AML-193 (cell line): ENCODE measurements at regions not wholly inside any gene's neighbourhood (a gene's known extent, or its start where the extent isn't known, plus 50 kb on each side); places are given as distances from the start of the nearest gene placed in this dataset.
A peak's percentile ranks its signal among the peaks of the same experiment; 100 is the strongest.

ENCODE experiments used
- DNase-seq, 2 experiments: peaks; one replicate each; lab custom pipeline; 2025; lab: John Stamatoyannopoulos, UW

DNA sequence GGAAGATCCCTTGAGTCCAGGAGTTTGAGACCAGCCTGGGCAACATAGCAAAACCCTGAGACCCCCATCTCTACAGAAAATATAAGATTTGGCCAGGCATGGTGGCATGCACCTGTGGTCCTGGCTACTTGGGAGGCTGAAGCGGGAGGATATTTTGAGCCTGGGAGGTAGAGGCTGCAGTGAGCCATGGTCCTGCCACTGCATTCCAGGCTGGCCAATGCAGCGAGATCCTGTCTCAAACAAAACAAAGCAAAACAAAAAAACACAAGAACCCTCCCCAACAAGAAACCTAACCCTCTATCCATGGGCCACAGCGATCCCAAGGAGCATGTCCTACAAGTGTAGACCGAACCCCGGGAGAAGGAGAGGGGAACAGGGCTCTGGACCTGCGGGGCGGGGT is 133.3 kb downstream of the MGAT5B start:
- no peak for DNase-seq

DNA sequence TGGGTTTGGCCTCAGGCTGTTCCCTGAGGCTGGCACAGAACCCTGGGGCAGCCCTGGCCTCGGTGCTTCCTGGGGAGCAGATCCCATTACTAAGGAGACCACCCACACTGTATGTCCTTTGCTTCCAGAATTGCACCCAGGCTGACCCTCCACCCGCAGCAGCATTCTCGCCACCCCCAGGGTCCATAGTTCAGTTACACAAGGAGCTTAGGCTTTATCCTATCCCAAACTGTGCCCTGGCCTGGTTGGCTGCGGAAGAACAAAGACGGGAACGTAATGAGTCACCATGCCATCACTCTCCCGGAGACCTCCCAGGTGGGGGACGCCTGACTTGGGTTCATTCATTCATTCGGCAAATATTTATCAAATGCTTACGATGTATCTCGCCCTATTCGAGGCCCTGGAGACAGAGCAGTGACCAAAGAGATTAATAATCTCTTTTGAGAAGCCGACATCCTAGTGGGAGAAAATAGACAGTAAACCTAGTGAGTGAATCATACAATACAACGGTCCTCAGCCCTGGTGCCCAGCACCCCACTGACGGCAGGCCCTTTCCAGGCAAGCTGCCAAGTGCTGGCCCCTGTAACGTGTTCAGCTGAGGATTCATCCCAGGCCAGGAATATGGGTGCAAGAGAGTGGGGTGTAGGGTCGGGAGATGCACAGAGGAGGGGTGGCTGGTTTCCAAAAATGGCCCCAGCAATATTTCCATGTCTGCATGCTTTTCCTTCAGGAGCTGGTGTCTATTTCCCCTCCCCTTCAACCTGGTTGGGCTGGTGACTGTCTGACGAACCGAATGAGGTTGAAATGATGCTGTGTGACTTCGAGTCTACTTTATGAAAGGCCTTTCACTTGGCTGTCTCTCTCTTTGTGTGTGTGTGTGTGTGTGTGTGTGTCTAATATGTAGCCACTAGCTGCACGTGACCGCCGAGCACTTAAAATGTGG is 134.2 kb downstream of the MGAT5B start:
- no peak for DNase-seq

- DNase-seq = no peak
These were observed 135.5 kb downstream of the MGAT5B start for GRCh38 chr17:77003699-77004098.

GRCh38 chr17:77006971-77007649 is 133.7 kb upstream of the SEC14L1 start:
- DNase-seq = no peak

DNA sequence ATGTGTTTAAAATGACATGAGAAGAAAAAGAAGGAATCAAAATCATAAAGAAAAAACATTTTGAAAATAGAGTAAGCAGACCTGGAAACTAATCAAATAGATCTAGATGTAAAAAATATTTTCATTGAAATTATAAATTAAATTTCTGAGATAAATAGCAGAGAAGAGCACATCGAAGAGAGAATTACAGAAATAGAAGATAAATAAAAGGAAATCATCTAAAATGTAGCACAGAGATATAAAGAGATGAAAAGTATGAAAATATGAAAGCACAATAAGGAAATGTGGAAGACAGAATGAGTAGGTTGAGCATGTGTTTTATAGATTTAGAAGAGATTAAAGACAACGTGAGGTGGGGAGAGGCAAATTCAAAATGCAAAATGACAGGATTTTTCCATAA is 130.9 kb upstream of the SEC14L1 start:
- no peak for DNase-seq

GRCh38 chr17:77010667-77011066 is 130.1 kb upstream of the SEC14L1 start:
- DNase-seq = no peak

DNA sequence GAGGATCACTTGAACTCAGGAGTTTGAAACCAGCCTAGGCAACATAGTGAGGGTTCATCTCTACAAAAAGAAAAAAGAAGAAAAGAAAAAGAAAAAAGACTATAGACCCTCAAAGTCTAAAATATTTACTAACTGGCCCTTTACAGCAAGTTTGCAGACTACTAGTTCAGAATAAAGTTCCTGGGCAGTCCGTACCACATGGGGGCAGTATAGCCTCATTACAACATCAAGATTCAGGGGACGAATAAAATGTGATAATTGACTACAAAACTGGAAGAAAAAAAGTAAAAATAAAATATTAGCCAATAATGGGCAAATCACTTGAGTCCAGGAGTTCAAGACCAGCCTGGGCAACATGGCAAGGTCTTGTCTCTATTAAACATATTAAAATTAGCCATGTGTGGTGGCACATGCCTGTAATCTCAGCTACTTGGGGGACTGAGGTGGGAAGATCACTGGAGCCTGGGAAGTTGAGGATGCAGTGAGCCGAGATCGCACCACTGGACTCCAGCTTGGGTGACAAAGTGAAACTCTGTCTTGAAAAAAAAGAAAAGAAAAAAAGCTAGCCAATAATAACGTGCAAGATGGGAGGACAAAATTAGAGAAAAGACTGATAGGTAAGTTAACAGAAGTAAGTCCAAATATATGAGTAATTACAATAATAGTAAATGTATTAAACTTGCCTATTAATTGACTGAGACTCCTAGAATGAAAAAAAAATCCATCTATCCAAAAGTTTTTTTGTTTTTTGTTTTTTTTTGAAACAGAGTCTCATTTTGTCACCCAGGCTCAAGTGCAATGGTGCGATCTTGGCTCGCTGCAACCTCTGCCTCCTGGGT is 129.4 kb upstream of the SEC14L1 start:
- DNase-seq = peak; percentile 34 to 56

DNA sequence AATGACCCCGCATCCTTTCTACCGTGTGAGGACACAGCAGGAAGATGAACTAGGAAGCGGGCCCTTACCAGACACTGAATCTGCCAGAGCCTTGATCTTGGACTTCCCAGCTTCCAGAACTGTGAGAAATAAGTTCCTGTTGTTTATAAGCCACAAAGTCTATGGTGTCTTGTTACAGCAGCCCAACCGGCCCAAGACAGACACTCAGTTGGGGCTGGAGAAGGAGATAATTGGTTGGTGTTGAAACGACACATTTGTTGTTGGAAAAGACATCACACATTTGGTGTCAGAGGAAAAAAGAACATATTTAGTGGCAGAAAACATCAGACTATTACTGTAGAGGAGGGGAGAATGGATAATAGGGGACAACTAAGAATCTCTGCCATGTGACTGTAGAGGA is 122.3 kb upstream of the SEC14L1 start:
- no peak for DNase-seq

- no peak for DNase-seq
These were observed 120.8 kb upstream of the SEC14L1 start for GRCh38 chr17:77019893-77020379.

DNA sequence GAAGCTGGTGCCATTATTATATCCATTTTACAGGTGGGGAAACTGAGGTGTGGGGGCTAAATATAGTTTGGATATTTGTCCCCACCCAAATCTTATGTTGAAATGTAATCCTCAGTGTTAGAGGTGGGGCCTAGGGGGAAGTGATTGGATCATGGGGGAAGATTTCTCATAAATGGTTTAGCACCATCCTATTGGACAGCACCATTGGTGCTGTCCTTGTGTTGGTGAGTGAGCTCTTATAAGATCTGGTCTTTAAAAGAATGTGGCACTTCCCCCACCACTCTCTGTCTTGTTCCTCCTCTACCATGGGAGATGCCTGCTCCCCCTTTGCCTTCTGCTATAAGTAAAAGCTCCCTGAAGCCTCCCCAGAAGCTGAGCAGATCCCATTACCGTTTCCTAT is 119.8 kb upstream of the SEC14L1 start:
- no peak for DNase-seq

- no peak for DNase-seq
These were observed 118.0 kb upstream of the SEC14L1 start for GRCh38 chr17:77022766-77023165.

DNA sequence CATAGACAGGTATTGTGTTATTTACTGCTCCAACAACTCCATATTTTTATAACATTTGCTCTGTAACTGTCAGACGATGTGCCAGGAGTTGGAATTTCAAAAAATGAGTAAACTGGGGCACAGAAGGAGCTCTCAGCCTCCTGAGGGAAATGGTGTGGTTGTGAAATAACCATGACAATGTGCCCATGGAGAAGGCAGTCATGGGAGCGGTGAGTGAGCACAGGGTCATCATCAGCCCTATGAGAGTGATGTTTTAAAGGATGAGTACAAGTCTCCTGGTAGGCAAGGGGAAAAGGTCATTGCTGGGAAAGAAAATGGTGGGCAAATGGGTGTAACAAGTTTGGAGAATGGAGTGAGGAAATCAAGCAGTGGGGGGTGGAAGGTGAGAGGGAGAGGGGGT is 115.0 kb upstream of the SEC14L1 start:
- no peak for DNase-seq

DNA sequence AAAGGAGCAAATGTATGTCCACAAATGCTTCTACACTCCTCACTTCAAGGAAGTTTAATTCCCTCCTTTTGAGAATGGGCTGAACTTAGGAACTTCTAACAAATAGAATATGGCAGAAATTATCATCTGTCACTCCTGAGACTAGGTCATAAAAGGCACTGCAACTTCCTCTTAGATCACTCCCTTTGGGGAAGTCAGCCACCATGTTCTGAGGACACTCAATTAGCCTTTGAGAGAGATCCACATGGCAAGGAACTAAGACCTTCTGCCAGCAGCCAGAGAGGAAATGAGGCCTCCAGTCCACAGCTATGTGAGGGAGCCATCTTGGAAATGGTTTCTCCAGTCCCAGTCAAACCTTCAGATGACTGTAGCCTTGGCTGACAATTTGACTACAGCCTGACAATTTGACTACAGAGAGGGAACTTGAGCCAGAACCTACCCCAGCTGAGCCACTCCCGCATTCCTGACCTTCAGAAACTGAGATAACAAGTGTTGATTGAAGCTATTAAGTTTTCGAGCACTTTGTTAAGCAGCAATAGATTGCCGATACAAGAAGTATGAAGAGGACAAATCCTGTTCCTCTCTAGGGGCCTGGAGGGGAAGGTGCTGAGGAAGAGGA is 113.4 kb upstream of the SEC14L1 start:
- no peak for DNase-seq

DNA sequence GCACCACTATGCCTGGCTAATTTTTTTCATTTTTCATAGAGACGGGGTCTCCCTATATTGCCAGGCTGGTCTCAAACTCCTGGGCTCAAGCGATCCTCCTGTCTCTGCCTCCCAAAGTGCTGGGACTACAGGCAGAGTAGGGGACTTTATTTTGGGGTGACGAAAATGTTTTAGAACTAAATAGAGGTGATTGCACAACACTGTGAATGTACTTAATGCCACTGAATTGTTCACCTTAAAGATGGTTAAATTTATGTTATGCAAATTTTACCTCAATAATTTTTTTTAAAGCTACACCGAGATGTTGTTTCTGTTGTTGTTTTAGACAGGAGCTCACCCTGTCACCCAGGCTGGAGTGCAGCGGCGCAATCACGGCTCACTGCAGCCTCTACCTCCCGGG is 111.9 kb upstream of the SEC14L1 start:
- DNase-seq = no peak

DNA sequence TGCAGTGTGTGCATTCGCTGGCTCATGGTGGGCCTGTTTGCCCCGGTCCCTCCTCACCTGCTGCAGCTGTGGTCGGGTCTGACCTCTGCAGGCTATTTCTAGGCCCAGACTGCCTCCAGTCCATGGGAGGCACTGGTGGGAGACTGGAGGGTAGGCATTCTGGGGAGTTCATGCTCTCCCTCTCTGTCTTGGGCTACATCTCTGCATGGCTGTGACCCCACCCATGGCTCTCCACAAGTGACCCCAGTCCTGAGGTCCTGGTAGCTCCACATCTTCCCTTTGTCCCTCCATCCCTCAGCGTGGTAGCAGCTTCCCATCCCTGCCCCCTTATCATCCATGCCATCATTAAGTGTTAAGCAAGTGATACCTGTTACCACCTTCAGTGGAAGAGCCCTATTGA is 107.8 kb upstream of the SEC14L1 start:
- no peak for DNase-seq

- DNase-seq = no peak
These were observed 106.8 kb upstream of the SEC14L1 start for GRCh38 chr17:77033892-77034404.

- DNase-seq = no peak
These were observed 105.9 kb upstream of the SEC14L1 start for GRCh38 chr17:77034677-77035424.

DNA sequence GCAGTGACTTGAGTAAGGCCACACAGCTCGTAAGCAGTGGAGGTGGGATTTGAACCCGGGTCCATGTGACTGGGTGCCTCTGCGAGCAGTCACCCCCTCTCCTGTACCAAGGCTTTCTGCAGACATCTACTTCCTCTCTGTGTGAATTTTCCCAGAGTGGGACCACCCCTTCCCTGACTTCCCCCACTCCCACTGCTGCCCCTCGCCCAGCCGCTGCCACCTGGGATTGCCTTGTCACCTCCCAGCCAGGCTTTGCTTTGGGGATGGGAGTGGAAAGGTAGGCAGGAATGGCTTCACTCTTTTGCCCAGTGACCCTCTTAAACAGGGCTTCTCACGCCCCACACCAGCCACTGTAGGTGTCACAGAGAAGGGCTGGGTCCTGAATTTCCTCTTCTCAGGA is 105.2 kb upstream of the SEC14L1 start:
- no peak for DNase-seq

DNA sequence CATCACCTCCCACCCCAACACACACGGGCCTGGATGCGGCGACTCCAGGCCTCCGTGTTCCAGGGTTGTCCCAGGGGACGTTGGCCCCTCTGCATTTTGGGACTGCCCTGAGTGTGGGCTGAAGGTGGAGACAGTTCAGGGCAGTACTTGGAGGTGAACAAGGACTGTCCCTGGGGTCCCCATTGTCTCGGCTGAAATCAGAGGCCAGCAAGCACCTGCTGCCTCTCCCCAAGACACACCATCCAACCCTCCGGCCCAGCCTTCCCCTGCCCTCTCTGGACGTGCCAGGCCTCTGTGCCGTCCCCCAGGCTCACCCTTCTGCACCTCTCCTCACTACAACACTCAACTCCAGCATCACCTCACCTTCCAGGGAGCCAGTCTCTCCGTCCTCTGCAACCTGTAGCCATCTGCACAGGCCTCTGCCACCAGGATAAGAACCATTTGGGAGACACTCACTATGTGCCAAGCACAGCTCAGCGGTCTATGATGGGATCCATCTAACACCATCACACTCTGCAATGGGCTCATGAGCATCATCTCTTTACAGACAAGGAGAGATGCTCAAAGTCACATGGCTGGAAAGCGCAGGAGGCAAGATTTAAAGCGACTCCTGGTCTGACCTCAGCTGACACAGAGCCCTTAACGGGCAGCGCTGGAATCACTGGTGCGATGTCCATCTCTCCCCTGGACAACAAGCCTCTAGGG is 104.5 kb upstream of the SEC14L1 start:
- DNase-seq = no peak

DNA sequence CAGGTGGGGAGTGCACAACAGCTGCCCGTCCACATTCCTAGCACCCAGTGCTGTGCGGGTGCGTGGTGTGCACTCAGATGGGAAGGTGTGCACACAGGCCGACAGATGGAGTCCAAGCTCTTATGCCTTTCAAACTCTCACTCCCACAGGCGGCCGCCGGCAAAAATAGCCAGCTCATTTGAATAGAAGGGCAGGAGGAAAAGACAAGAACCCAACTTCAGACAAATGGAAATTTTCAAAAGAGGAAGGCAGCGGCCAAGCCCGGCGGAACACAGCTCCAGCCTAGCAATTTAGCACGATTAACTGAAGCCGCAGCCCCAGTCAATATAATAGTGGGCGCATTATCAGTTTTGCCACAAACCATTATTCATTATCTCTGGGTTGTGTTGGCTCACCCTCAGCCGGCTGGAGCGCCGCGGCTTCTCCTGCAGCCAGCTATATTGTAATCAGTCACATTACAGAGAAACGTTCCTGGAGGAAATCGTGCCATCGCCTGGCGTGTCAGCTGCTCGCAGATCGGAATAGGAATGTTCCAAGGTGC is 103.9 kb upstream of the SEC14L1 start:
- DNase-seq = no peak
